Endothelial cell (in vitro differentiated cells): ENCODE measurements at regions not wholly inside any gene's neighbourhood (a gene's known extent, or its start where the extent isn't known, plus 50 kb on each side); places are given as distances from the start of the nearest gene placed in this dataset.

Experiments used
- DNase-seq: peaks from one replicate; pipeline ENCODE4 v3.0.0; 2021; ENCODE audit warnings: low spot score
- H3K27ac Mint-ChIP-seq: one replicate; pipeline ENCODE4 v1.8.0; 2021; ENCODE audit warnings: mixed read lengths, inconsistent platforms; ENCODE audit not compliant: unreplicated experiment
- H3K27me3 Mint-ChIP-seq: one replicate; pipeline ENCODE4 v1.8.0; 2021; ENCODE audit warnings: mild to moderate bottlenecking, moderate library complexity, mixed read lengths, inconsistent platforms; ENCODE audit not compliant: unreplicated experiment
- H3K36me3 Mint-ChIP-seq: one replicate; pipeline ENCODE4 v1.8.0; 2021; ENCODE audit warnings: mild to moderate bottlenecking, low read depth, mixed read lengths, inconsistent platforms; ENCODE audit not compliant: unreplicated experiment
- H3K4me1 Mint-ChIP-seq: one replicate; pipeline ENCODE4 v1.8.0; 2021; ENCODE audit warnings: mild to moderate bottlenecking, mixed read lengths, inconsistent platforms; ENCODE audit not compliant: unreplicated experiment
- H3K4me3 Mint-ChIP-seq: one replicate; pipeline ENCODE4 v1.8.0; 2021; ENCODE audit warnings: mild to moderate bottlenecking, mixed read lengths, inconsistent platforms; ENCODE audit not compliant: unreplicated experiment
- H3K9me3 Mint-ChIP-seq: one replicate; pipeline ENCODE4 v1.8.0; 2021; ENCODE audit warnings: mixed read lengths, inconsistent platforms; ENCODE audit not compliant: unreplicated experiment
- CTCF ChIP-seq: fragments of 200-600 bp; sonication (generic); IDR thresholded peaks from one replicate; pipeline ENCODE4 v1.5.0; 2021; ENCODE audit warnings: antibody characterized with exemption; ENCODE audit not compliant: unreplicated experiment

- Mint-ChIP-seq H3K27ac (no peak overlapping the region), H3K9me3 (no peaks in the 10 kb centered on the region), H3K36me3 (no peaks in the 10 kb centered on the region), H3K4me3 (no peak overlapping the region), H3K4me1 (no peaks in the 10 kb centered on the region), H3K27me3 (no peaks in the 10 kb centered on the region)
- no peak for DNase-seq
- no peak for TF ChIP-seq CTCF
Measured at GRCh38 chr18:40789286-40789685, 1165.7 kb upstream of the PIK3C3 start.

- DNase-seq: no peak
- Mint-ChIP-seq H3K4me1 (no peaks in the 10 kb centered on the region), H3K9me3 (no peaks in the 10 kb centered on the region), H3K36me3 (no peaks in the 10 kb centered on the region), H3K27ac (no peak overlapping the region), H3K27me3 (no peaks in the 10 kb centered on the region), H3K4me3 (no peak overlapping the region)
- no peak for TF ChIP-seq CTCF
Measured at GRCh38 chr18:40782453-40783130, 1172.4 kb upstream of the PIK3C3 start.

- no peak for TF ChIP-seq CTCF
- no peak for DNase-seq
- no peaks in the 10 kb centered on the region for H3K9me3 Mint-ChIP-seq
- H3K27me3 Mint-ChIP-seq: no peaks in the 10 kb centered on the region
- no peak overlapping the region for H3K4me3 Mint-ChIP-seq
- no peaks in the 10 kb centered on the region for H3K36me3 Mint-ChIP-seq
- H3K4me1 Mint-ChIP-seq: no peaks in the 10 kb centered on the region
- no peak overlapping the region for H3K27ac Mint-ChIP-seq
Measured at GRCh38 chr18:40769786-40770185, 1185.2 kb upstream of the PIK3C3 start.

- no peak overlapping the region for H3K27ac Mint-ChIP-seq
- no peaks in the 10 kb centered on the region for H3K36me3 Mint-ChIP-seq
- H3K4me1 Mint-ChIP-seq: no peaks in the 10 kb centered on the region
- H3K4me3 Mint-ChIP-seq: no peak overlapping the region
- H3K27me3 Mint-ChIP-seq: no peaks in the 10 kb centered on the region
- DNase-seq: no peak
- no peaks in the 10 kb centered on the region for H3K9me3 Mint-ChIP-seq
- TF ChIP-seq CTCF: no peak
Measured at GRCh38 chr18:40760251-40760650, 1194.8 kb upstream of the PIK3C3 start.

GRCh38 chr18:40754477-40754876 is 1200.6 kb upstream of the PIK3C3 start:
- no peak for DNase-seq
- TF ChIP-seq CTCF: no peak
- H3K4me3 Mint-ChIP-seq: no peak overlapping the region
- H3K36me3 Mint-ChIP-seq: no peaks in the 10 kb centered on the region
- no peaks in the 10 kb centered on the region for H3K27me3 Mint-ChIP-seq
- H3K4me1 Mint-ChIP-seq: no peaks in the 10 kb centered on the region
- no peaks in the 10 kb centered on the region for H3K9me3 Mint-ChIP-seq
- H3K27ac Mint-ChIP-seq: no peak overlapping the region
